ENCODE measurements at regions not wholly inside any gene's neighbourhood (a gene's known extent, or its start where the extent isn't known, plus 50 kb on each side); places are given as distances from the start of the nearest gene placed in this dataset.

DNA sequence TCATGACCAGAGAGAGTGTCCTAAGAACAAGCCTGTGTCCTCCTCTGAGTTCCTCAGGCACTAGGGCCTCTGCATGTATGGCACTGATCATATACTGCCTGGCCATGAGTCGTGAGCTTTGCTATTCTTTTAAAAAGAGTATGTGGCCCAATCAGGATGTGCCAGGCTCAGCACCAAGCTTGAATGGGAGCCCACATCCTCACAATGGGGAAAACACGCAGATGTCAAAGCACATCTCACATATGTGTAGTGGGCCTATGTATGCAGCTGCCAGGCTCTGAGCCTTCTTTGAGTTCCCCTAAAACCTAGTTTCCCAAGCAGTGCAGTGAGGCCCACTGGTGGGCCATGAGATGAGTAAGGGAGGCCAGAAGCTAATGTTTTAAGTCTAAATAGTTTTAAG lies 69.9 kb upstream of the SLC1A4 start:
- TF ChIP-seq POLR2A (IDR thresholded peaks at IDR 0.05): no peak
- no peak for TF ChIP-seq CTCF (IDR thresholded peaks at IDR 0.05)
